LNCaP clone FGC (cell line): ENCODE measurements at regions not wholly inside any gene's neighbourhood (a gene's known extent, or its start where the extent isn't known, plus 50 kb on each side); places are given as distances from the start of the nearest gene placed in this dataset.

Experiments
- DNase-seq: peaks from one replicate; pipeline ENCODE4 v3.0.0-alpha.2; 2011; ENCODE audit warnings: low read depth
- H3K4me3 ChIP-seq: 2 replicates; pipeline ENCODE4 v1.5.1; 2011; ENCODE audit warnings: mild to moderate bottlenecking, low read depth, low read length, control low read depth
- TF ChIP-seq, protein P1 (sequence below): IDR thresholded peaks from 2 replicates; pipeline ENCODE4 v1.5.1; 2012; ENCODE audit warnings: mild to moderate bottlenecking; ENCODE audit not compliant: control insufficient read depth, insufficient read depth; ENCODE audit errors: extremely low read depth

DNA sequence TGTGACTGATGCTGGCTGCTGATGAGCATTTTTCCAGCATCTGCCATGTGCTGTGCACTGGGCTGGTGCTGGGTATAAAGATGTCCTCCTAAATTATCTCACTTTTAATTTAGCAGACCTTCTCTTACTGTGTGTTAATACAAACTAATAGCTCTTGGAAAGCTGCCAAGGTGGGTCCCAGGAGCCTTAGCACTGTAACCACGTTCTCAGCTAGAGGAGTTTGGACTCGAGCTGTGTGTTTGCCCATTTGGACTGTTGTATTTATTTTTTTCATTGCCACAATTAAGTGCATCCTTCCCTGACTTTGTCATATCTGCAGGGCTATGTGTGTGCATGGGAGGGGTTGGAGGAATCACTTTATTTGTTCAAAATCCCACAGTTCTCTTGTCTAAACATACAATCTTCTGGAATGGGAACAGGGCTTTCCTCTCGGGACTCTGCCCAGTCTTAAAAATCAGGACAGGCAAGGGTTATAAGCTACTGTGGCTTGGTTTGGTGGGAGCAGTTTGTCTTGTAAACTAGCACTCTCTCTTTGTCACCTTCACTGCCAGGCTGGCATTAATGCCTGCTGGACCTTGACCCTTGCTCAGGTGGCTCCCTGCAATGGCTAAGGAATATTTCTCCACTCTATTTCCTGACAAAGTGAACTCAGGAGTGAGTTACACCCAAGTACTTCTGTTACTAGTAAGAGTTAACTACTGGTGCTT, 129.7 kb upstream of the MGAT5 start:
- TF ChIP-seq, protein P1, sequence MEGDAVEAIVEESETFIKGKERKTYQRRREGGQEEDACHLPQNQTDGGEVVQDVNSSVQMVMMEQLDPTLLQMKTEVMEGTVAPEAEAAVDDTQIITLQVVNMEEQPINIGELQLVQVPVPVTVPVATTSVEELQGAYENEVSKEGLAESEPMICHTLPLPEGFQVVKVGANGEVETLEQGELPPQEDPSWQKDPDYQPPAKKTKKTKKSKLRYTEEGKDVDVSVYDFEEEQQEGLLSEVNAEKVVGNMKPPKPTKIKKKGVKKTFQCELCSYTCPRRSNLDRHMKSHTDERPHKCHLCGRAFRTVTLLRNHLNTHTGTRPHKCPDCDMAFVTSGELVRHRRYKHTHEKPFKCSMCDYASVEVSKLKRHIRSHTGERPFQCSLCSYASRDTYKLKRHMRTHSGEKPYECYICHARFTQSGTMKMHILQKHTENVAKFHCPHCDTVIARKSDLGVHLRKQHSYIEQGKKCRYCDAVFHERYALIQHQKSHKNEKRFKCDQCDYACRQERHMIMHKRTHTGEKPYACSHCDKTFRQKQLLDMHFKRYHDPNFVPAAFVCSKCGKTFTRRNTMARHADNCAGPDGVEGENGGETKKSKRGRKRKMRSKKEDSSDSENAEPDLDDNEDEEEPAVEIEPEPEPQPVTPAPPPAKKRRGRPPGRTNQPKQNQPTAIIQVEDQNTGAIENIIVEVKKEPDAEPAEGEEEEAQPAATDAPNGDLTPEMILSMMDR = no peak
- DNase-seq = peak; percentile 81
- H3K4me3 ChIP-seq = no peak overlapping the region

DNA sequence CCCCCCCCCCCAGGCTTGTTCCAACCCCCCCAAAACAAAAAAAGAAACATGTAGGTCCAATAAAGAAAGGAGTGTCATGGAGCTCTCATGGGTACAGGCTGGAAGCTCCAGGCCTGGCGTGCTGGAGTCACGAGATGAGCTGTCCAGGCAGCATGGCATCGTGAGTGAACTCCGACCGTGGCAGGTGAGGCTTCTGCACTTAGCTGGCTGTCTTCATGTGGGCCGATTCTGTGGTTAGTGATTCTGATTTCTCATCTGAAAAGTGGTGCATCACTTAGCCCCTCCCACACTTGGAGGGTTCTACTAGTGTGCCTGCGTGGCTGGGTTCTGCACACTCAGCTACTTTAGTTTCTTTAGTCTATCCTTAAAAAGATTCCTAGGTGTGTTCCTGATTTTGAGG, 126.4 kb upstream of the MGAT5 start:
- no peak overlapping the region for H3K4me3 ChIP-seq
- DNase-seq = no peak
- TF ChIP-seq, protein P1 = no peak

DNA sequence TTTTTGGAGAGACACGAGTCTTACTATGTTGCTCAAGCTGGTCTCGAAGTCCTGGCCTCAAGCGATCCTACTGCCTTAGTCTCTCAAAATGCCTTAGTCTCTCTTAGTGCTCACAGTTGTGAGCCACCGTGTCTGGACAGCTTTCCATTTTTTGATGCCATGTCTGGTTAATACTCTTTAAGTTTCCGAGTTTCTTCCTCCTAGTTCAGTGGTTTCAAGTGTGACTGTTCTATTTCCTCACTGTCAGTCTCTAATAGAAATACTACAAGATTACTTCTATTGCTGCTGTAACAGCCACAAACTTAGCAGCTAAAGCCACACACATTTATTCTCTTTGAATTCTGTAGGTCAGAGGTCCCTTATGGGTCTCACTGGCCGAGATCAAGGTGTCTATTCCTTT, 125.1 kb upstream of the MGAT5 start:
- TF ChIP-seq, protein P1 = no peak
- no peak for DNase-seq
- H3K4me3 ChIP-seq = no peak overlapping the region

DNA sequence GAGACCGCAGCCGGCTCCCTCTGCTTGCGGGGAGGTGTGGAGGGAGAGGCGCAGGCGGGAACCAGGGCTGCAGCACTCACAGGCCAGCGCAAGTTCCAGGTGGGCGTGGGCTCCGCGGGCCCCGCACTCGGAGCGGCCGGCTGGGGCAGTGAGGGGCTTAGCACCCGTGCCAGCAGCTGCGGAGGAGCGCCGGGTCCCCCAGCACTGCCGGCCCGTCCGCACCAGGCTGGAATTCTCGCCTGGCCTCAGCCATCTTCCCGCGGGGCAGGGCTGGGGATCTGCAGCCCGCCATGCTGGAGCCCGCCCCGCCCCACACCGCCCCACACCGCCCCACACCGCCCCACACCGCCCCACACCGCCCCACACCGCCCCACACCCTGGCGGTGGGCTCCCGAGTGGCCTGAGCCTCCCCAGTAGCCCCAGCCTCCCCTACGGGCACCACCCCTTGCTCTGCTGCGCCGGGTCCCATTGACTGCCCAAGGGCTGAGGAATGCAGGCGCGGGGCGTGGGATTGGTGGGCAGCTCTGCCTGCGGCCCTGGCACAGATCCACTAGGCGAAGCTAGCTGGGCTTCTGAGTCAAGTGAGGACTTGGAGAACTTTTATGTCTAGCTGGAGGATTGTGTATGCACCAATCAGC, 123.9 kb upstream of the MGAT5 start:
- no peak overlapping the region for H3K4me3 ChIP-seq
- TF ChIP-seq, protein P1 = no peak
- no peak for DNase-seq

DNA sequence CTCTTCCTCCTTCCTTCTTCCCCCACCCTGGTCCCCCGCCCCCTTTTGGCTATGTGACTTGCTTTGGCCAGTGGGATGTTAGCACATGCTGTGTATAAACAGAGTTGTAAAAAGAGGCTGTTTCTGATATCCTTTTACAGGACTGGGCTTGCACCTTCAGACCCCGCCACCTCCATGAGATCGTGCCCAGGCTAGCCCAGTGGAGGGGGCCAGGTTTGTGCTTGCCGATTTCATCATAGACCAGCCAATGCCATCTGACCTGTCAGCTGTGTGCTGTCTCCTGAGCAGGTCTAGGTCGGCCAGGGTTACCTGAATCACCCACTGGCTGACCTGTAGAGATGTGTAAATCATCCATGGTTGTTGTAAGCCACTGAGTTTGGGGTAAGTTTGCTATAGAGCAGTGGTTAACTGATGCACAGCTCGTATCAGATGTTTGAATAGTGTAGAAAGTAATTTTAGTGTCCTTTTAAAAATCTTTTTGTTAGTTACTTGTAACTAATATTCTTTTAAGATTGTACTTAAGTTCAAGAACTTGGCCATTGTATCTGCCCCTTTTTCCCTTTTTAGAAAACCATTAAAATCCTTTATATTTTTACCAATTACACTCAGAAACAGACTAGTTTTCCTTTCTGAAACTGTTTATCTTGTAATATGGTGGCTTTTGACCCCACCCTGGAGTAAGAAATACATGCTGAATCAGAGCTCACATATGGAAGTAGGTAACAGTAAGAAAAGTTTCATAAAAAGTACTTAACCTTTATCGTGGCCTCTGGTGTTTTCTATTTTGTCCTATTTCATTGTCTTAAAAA, 122.0 kb upstream of the MGAT5 start:
- DNase-seq = no peak

DNA sequence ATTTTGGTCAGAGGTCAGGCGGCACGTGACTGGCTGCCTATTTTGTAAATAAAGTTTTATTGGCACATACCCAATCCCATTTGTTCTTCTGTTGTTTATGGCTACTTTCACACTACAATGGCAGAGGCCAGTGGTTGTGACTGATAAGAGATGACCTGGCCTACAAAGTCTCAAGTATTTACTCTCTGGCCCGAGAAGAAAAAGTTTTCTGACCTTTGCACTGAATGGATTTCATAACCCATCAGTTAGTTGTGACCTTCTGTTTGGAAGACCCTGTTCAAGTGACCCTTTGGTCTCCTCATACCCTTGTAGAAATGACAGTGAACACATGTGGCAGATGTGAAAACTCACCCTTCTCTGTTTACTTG, 121.4 kb upstream of the MGAT5 start:
- DNase-seq = no peak
- H3K4me3 ChIP-seq = no peak overlapping the region
- TF ChIP-seq, protein P1 = no peak

More for the DNA sequence above, 122.0 kb upstream of the MGAT5 start:
- TF ChIP-seq, protein P1 = no peak
- H3K4me3 ChIP-seq = no peak overlapping the region
